Cardiac fibroblast (primary cell): ENCODE measurements at regions not wholly inside any gene's neighbourhood (a gene's known extent, or its start where the extent isn't known, plus 50 kb on each side); places are given as distances from the start of the nearest gene placed in this dataset.

Experiments used
- DNase-seq, 2 donors: peaks; one replicate each; pipeline versions ENCODE4 v3.0.0 to v3.0.0-alpha.2; 2010; ENCODE audit warnings: low read depth in 2 of 2
- H3K4me3 ChIP-seq, 2 donors: replicated peaks in 1 of 2; 1 replicate in 1 of 2; 2 replicates in 1 of 2; pipeline ENCODE4 v1.5.1; 2011; ENCODE audit warnings: low read depth in 2 of 2, low read length in 2 of 2, mild to moderate bottlenecking in 2 of 2, moderate library complexity in 1 of 2
- TF ChIP-seq, protein P1 (sequence below): IDR thresholded peaks from one replicate; pipeline ENCODE4 v1.5.1; 2011; ENCODE audit warnings: low read depth, mild to moderate bottlenecking, low read length, inconsistent platforms

DNA sequence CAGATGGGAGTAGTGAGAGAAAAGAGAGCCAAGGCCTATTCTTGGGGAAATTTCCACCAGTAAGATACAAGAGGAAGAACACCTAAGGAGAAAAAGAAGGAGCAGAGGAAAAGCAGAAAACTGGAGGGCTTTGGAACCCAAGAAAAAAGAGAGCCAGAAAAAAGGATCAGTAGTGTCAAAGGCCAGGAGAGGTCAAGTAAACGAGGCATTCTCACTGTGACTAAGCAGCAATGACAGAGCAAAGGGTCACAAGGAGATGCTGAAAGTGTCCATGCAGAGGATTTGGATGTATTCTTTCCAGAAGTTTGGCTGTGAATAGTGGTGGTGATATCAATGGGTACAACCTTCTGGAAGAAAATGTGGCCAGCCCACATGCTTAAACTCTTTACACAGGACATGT is 109.5 kb downstream of the DYNAP start:
- H3K4me3 ChIP-seq: no peak overlapping the region
- TF ChIP-seq, protein P1, sequence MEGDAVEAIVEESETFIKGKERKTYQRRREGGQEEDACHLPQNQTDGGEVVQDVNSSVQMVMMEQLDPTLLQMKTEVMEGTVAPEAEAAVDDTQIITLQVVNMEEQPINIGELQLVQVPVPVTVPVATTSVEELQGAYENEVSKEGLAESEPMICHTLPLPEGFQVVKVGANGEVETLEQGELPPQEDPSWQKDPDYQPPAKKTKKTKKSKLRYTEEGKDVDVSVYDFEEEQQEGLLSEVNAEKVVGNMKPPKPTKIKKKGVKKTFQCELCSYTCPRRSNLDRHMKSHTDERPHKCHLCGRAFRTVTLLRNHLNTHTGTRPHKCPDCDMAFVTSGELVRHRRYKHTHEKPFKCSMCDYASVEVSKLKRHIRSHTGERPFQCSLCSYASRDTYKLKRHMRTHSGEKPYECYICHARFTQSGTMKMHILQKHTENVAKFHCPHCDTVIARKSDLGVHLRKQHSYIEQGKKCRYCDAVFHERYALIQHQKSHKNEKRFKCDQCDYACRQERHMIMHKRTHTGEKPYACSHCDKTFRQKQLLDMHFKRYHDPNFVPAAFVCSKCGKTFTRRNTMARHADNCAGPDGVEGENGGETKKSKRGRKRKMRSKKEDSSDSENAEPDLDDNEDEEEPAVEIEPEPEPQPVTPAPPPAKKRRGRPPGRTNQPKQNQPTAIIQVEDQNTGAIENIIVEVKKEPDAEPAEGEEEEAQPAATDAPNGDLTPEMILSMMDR: no peak
- DNase-seq: no peak

DNA sequence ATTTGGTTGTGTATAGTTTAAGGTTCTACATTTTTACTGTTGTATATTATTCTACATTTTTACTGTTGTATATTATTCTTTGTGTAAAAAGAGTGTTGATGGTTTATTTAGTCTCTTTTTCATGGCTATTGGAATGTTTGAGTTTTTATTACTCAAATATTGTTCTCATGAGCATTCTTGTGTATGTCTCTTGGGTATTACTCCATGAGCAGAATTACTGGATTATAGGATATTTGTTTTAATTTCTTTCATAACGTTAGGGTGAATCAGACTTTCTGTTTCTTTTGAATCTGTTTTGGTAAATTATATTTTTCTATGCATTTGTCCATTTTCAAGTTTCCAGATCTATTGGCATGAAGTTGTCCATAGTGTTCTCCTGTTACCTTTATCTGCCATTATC is 111.6 kb downstream of the DYNAP start:
- peak in 1 of 2 donors; percentile 77 for DNase-seq
- TF ChIP-seq, protein P1: no peak
- no peak overlapping the region for H3K4me3 ChIP-seq

DNA sequence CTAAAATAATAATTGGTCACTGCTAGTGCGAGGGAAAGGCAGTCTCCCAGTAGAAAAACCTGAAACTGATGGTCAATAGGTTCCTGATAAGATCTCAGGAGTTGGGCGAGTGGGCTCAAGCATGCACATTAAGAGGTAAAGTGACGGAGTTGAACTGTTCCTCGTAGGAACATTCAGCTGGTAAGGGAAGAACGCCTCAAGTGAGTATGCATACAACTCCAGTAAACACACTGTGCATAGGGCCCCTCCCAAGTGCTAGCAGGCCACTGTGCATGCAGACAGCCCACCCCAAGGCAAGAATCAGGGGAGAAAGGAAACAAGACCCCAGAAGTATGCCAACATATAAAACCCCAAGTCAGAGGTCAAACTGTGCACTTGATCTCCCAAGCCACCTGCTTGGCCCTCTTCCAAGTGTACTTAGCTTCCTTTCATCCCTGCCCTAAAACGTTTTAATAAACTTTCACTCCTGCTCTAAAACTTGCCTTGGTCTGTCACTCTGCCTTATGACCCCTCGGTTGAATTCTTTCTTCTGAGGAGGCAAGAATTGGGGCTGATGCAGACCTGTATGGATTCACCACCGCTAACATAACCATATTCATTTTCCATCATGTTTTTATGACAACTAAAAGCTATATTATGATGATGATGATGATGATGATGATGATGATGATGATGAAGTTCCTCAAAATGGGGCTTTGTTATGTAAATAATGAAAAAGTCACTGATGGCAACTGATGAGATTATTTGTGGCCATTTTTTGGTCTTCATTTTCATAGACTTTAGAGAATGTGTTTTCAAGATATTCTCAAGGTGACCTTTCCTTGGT is 118.0 kb upstream of the RAB27B start:
- TF ChIP-seq, protein P1: no peak
- H3K4me3 ChIP-seq: no peak overlapping the region
- no peak for DNase-seq

DNA sequence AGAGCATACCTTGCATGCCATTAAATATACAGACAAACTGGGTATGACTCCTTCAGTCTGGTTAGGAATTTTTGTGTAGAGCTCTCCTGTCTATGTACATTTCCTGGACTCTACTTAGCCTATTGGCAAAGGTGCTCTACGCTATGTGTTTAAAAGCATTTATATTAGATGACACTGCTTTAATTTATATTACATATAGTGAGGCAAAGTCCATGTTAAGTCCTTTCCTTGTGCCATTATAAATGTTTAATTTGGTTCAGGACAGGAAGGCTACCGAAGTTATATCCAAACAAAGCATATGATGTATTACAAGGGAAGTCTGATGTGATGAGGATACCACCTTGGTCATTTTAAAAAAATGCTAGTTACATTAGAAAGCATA is 117.4 kb upstream of the RAB27B start:
- TF ChIP-seq, protein P1: no peak
- DNase-seq: no peak

DNA sequence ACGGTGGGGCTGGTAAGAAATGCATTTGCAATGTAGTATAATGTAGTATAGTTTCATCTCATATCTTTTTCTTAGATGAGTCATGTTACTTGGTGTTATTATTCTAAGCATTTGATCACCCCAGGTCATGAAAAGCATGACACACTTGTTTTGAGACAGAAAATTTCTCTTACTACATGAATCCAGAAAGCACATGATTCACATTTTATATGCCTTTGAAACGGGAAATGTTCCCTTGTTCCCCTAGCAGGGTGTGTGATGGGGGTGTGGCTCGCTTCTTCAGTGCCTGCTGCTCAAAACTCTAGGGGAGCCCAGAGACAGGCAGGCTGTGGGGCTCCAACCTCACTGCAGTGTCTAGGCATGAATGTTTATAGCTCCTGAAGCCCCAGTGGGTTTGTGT is 116.0 kb upstream of the RAB27B start:
- TF ChIP-seq, protein P1: no peak
- H3K4me3 ChIP-seq: no peak overlapping the region
- peak; percentile 65 to 92 for DNase-seq

More for the DNA sequence above, 117.4 kb upstream of the RAB27B start:
- H3K4me3 ChIP-seq: no peak overlapping the region

DNA sequence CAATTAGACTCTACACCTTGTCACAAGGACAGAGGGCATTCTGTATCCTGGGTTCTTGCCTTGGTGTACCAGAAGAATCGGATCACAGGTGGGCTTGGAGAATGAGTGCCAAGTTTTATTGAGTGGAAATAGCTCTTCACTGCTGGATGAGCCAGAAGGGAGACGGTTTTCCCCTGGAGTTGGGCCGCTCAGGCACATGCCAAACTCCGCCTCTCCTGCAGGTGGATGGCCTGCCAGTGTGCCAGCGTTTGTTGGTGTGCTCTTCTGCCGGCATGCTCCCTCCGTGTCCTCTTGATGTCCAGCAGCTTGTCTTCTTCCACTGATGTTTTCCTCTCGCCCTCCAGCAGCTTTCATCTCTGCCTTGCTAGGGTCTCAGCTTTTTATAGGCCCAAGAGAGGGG is 115.5 kb upstream of the RAB27B start:
- no peak overlapping the region for H3K4me3 ChIP-seq
- DNase-seq: no peak
- TF ChIP-seq, protein P1: no peak
